ENCODE measurements at regions not wholly inside any gene's neighbourhood (a gene's known extent, or its start where the extent isn't known, plus 50 kb on each side); places are given as distances from the start of the nearest gene placed in this dataset.
"Not testable (repeated sequence)": the region's sequence is repeated elsewhere in the genome, so short reads cannot be mapped to it uniquely, and the experiment has no call there.

GRCh38 chr1:2957329-2957728 is 63.9 kb upstream of the ACTRT2 start:
- Histone ChIP-seq H3K4me3 (no peak overlapping the region), H3K27ac (no peak overlapping the region)
- no peak for DNase-seq (ENCODE audit: low spot score)
- TF ChIP-seq, protein P1, sequence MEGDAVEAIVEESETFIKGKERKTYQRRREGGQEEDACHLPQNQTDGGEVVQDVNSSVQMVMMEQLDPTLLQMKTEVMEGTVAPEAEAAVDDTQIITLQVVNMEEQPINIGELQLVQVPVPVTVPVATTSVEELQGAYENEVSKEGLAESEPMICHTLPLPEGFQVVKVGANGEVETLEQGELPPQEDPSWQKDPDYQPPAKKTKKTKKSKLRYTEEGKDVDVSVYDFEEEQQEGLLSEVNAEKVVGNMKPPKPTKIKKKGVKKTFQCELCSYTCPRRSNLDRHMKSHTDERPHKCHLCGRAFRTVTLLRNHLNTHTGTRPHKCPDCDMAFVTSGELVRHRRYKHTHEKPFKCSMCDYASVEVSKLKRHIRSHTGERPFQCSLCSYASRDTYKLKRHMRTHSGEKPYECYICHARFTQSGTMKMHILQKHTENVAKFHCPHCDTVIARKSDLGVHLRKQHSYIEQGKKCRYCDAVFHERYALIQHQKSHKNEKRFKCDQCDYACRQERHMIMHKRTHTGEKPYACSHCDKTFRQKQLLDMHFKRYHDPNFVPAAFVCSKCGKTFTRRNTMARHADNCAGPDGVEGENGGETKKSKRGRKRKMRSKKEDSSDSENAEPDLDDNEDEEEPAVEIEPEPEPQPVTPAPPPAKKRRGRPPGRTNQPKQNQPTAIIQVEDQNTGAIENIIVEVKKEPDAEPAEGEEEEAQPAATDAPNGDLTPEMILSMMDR (IDR thresholded peaks at IDR 0.05), result no peak

DNA sequence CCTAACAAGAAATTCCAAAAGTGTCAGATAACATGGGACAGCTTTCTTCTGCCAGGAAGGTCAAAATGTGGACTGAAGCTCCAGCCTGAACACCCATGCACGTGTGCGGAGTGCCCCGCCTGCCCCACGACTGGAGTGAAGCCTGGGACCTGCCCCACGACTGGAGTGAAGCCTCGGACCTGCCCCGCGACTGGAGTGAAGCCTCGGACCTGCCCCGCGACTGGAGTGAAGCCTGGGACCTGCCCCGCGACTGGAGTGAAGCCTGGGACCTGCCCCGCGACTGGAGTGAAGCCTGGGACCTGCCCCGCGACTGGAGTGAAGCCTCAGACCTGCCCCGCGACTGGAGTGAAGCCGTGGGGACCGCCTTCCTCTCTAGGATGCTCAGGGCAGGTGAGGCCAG is 61.4 kb upstream of the ACTRT2 start:
- DNase-seq (ENCODE audit: low spot score); H3K27ac ChIP-seq; H3K4me3 ChIP-seq: not testable (repeated sequence)

GRCh38 chr1:2961081-2961480 is 60.2 kb upstream of the ACTRT2 start:
- Histone ChIP-seq H3K4me3 (no peak overlapping the region), H3K27ac (no peak overlapping the region)
- DNase-seq (ENCODE audit: low spot score), result no peak
- TF ChIP-seq, protein P1 (IDR thresholded peaks at IDR 0.05), result no peak

DNA sequence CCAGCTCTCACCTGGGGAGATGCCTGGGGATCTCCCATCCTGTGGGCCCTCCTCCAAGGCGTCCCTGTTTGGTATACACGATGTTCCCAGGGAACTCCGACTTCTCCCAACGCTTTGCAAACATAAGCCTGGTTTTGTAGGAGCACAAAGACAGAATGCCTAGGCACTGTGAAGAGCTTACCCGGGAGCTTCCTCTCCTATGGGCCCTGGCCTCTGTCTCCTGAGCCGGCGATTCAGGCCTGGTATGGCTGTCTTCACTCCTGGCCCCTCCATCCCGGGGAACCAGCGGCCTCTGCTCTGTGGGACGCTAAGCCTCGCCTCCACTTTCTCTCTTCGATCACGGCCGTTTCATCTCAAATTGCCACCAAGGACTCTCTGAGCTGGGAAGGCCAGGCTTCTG is 59.6 kb upstream of the ACTRT2 start:
- Histone ChIP-seq H3K27ac (no peak overlapping the region), H3K4me3 (no peak overlapping the region)
- TF ChIP-seq, protein P1 (IDR thresholded peaks at IDR 0.05), result no peak
- DNase-seq (ENCODE audit: low spot score), result no peak

GRCh38 chr1:2962061-2962460 is 59.2 kb upstream of the ACTRT2 start:
- TF ChIP-seq, protein P1 (IDR thresholded peaks at IDR 0.05), result no peak
- no peak for DNase-seq (ENCODE audit: low spot score)
- Histone ChIP-seq H3K27ac (no peak overlapping the region), H3K4me3 (no peak overlapping the region)

DNA sequence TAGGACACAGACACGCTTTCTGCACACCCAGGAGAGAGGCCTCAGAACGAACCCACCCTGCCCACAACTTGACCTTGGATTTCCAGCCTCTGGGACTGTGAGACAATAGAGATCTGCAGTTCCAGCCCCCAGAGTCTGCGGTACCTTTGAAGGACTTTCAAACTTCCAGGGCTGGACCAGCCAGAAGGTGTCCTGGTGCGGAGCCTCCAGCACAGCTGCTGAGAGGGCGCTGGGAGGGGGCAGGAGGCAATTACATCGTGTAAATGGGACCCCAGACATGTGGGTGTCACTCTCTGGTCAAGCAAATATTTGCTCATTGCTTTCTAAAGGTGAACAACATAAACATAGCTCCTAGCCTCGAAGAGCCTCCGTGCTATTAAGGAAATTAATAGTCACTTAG is 58.7 kb upstream of the ACTRT2 start:
- Histone ChIP-seq H3K27ac (no peak overlapping the region), H3K4me3 (no peak overlapping the region)
- no peak for DNase-seq (ENCODE audit: low spot score)
- TF ChIP-seq, protein P1 (IDR thresholded peaks at IDR 0.05), result no peak

DNA sequence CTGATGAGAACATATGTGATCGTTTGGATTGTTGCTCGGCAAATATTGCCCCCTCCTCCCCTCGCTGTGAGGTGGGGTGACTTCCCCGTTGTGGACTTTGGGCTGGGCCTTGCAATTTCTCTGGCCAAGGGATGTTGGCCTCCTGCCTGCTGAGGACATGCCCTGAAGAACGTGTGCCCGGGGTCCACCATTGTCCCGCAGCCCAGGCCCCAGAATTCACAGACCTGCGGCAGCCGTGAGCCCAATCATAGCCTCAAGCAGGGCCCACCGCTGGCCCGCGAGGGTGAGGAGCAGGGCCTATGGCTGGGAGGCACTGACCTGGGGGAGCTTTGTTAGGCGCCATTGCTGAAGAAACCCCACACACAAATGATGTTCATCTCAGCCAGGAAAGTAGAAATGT is 58.3 kb upstream of the ACTRT2 start:
- TF ChIP-seq, protein P1 (IDR thresholded peaks at IDR 0.05), result no peak
- no peak overlapping the region for H3K27ac ChIP-seq
- DNase-seq (ENCODE audit: low spot score), result no peak
- no peak overlapping the region for H3K4me3 ChIP-seq

GRCh38 chr1:2965676-2966075 is 55.6 kb upstream of the ACTRT2 start:
- no peak overlapping the region for H3K27ac ChIP-seq
- TF ChIP-seq, protein P1 (IDR thresholded peaks at IDR 0.05), result no peak
- no peak overlapping the region for H3K4me3 ChIP-seq
- no peak for DNase-seq (ENCODE audit: low spot score)
